T-helper 1 cell treated with Interleukin-12 subunit alpha and Interleukin-12 subunit beta and Interleukin-4 antibody, amounts not matched to agents 30 ng/mL and 1 ng/mL, for 36 hours (primary cell): ENCODE measurements at regions not wholly inside any gene's neighbourhood (a gene's known extent, or its start where the extent isn't known, plus 50 kb on each side); places are given as distances from the start of the nearest gene placed in this dataset.
"Not testable (repeated sequence)": the region's sequence is repeated elsewhere in the genome, so short reads cannot be mapped to it uniquely, and the experiment has no call there.

Experiments used
- intact Hi-C: fragments of 100-400 bp; cut with micrococcal nuclease; formaldehyde crosslinking; loops from one replicate; pipeline ENCODE4 v1.15.1; 2024

- intact Hi-C loops: no loop called here
Measured at GRCh38 chr16:59907611-59908010, 1173.5 kb upstream of the GOT2 start.

GRCh38 chr16:59905606-59906005 is 1171.5 kb upstream of the GOT2 start:
- intact Hi-C loops: no loop called here

GRCh38 chr16:59905131-59905530 is 1171.0 kb upstream of the GOT2 start:
- intact Hi-C loops: no loop called here

- intact Hi-C loops: no loop called here
Measured at GRCh38 chr16:59899940-59900339, 1165.8 kb upstream of the GOT2 start.

- intact Hi-C loops: no loop called here
Measured at GRCh38 chr16:59892376-59892775, 1158.3 kb upstream of the GOT2 start.

GRCh38 chr16:59887856-59888255 is 1153.7 kb upstream of the GOT2 start:
- intact Hi-C loops: no loop called here

- intact Hi-C loops: no loop called here
Measured at GRCh38 chr16:59886021-59886420, 1151.9 kb upstream of the GOT2 start.

- intact Hi-C loops: no loop called here
Measured at GRCh38 chr16:59881376-59881775, 1147.3 kb upstream of the GOT2 start.

GRCh38 chr16:59880611-59881010 is 1146.5 kb upstream of the GOT2 start:
- intact Hi-C loops: no loop called here

GRCh38 chr16:59878999-59879398 is 1144.9 kb upstream of the GOT2 start:
- intact Hi-C loops: no loop called here

GRCh38 chr16:59878479-59878878 is 1144.4 kb upstream of the GOT2 start:
- intact Hi-C loops: no loop called here

- intact Hi-C loops: no loop called here
Measured at GRCh38 chr16:59864981-59865666, 1131.0 kb upstream of the GOT2 start.

GRCh38 chr16:59859676-59860402 is 1125.7 kb upstream of the GOT2 start:
- intact Hi-C loops: no loop called here

GRCh38 chr16:59854846-59855439 is 1120.8 kb upstream of the GOT2 start:
- intact Hi-C loops: no loop called here

- intact Hi-C loops: no loop called here
Measured at GRCh38 chr16:59849716-59850115, 1115.6 kb upstream of the GOT2 start.

- intact Hi-C loops: no loop called here
Measured at GRCh38 chr16:59848296-59848695, 1114.2 kb upstream of the GOT2 start.

- intact Hi-C loops: no loop called here
Measured at GRCh38 chr16:59840169-59840568, 1106.1 kb upstream of the GOT2 start.

- intact Hi-C loops: no loop called here
Measured at GRCh38 chr16:59826767-59827166, 1092.7 kb upstream of the GOT2 start.

GRCh38 chr16:59809488-59809887 is 1075.4 kb upstream of the GOT2 start:
- intact Hi-C loops: not testable (repeated sequence)

GRCh38 chr16:59783191-59783590 is 1049.1 kb upstream of the GOT2 start:
- intact Hi-C loops: no loop called here

GRCh38 chr16:59773330-59773729 is 1039.2 kb upstream of the GOT2 start:
- intact Hi-C loops: no loop called here

GRCh38 chr16:59759296-59759695 is 1025.2 kb upstream of the GOT2 start:
- intact Hi-C loops: no loop called here

GRCh38 chr16:59758848-59759247 is 1024.7 kb upstream of the GOT2 start:
- intact Hi-C loops: no loop called here
